Fibroblast of lung (primary cell): ENCODE measurements at regions not wholly inside any gene's neighbourhood (a gene's known extent, or its start where the extent isn't known, plus 50 kb on each side); places are given as distances from the start of the nearest gene placed in this dataset.

Experiments used
- DNase-seq, 2 donors: peaks; one replicate each; pipeline versions ENCODE4 v3.0.0 to v3.0.0-alpha.2; 2010; ENCODE audit warnings: low read depth in 2 of 2
- H2AFZ ChIP-seq: 2 replicates; pipeline ENCODE4 v1.5.1; 2012; ENCODE audit warnings: low read length, control low read depth, inconsistent platforms
- H3K27ac ChIP-seq: 2 replicates; pipeline ENCODE4 v1.5.1; 2011; ENCODE audit warnings: low read length, control low read depth; ENCODE audit not compliant: insufficient read depth
- H3K27me3 ChIP-seq: 2 replicates; pipeline ENCODE4 v1.5.1; 2011; ENCODE audit warnings: mild to moderate bottlenecking, low read length; ENCODE audit not compliant: control insufficient read depth, insufficient read depth
- H3K36me3 ChIP-seq: 2 replicates; pipeline ENCODE4 v1.5.1; 2011; ENCODE audit warnings: low read length; ENCODE audit not compliant: control insufficient read depth, insufficient read depth
- H3K4me1 ChIP-seq: 2 replicates; pipeline ENCODE4 v1.5.1; 2011; ENCODE audit warnings: low read length; ENCODE audit not compliant: control insufficient read depth, insufficient read depth; ENCODE audit errors: extremely low read depth
- H3K4me2 ChIP-seq: 2 replicates; pipeline ENCODE4 v1.5.1; 2011; ENCODE audit warnings: low read length, control low read depth; ENCODE audit not compliant: insufficient read depth; ENCODE audit errors: extremely low read depth
- H3K4me3 ChIP-seq, 4 experiments: fragments of 200-600 bp in 1 of 4; sonication (generic) in 1 of 4; replicated peaks in 1 of 4; 2 replicates each; pipeline ENCODE4 v1.5.1; 2011 to 2016; ENCODE audit warnings: low read length in 4 of 4, low read depth in 3 of 4, mild to moderate bottlenecking in 3 of 4, control low read depth in 2 of 4, inconsistent platforms in 1 of 4, mixed read lengths in 1 of 4; ENCODE audit not compliant: insufficient read depth in 1 of 4; ENCODE audit errors: control extremely low read depth in 1 of 4
- H3K79me2 ChIP-seq: 2 replicates; pipeline ENCODE4 v1.5.1; 2012; ENCODE audit warnings: mild to moderate bottlenecking, low read length, inconsistent platforms; ENCODE audit not compliant: control insufficient read depth, insufficient read depth
- H3K9ac ChIP-seq: 2 replicates; pipeline ENCODE4 v1.5.1; 2011; ENCODE audit warnings: mild to moderate bottlenecking, low read length, control low read depth; ENCODE audit not compliant: insufficient read depth
- H3K9me3 ChIP-seq: 2 replicates; pipeline ENCODE4 v1.5.1; 2012; ENCODE audit warnings: low read depth, low read length; ENCODE audit not compliant: control insufficient read depth, insufficient read depth
- H4K20me1 ChIP-seq: 2 replicates; pipeline ENCODE4 v1.5.1; 2011; ENCODE audit warnings: low read length; ENCODE audit not compliant: control insufficient read depth, insufficient read depth; ENCODE audit errors: extremely low read depth
- CTCF ChIP-seq, 2 donors: IDR thresholded peaks in 1 of 2; conservative IDR thresholded peaks in 1 of 2; 1 replicate in 1 of 2; 2 replicates in 1 of 2; pipeline ENCODE4 v1.5.1; 2011 to 2012; ENCODE audit warnings: low read length in 2 of 2, control low read depth in 1 of 2, inconsistent platforms in 1 of 2, low read depth in 1 of 2, mild to moderate bottlenecking in 1 of 2
- EZH2 ChIP-seq: IDR thresholded peaks from 2 replicates; pipeline ENCODE4 v1.5.1; 2012; ENCODE audit warnings: low read length, control low read depth, mild to moderate bottlenecking; ENCODE audit errors: missing control alignments

GRCh38 chr5:10151656-10152055 is 98.0 kb downstream of the ATPSCKMT start:
- Histone ChIP-seq H3K36me3 (no peaks in the 10 kb centered on the region), H2AFZ (no peak overlapping the region), H3K4me1 (no peaks in the 10 kb centered on the region), H3K79me2 (no peaks in the 10 kb centered on the region), H3K9ac (no peak overlapping the region), H4K20me1 (no peaks in the 10 kb centered on the region), H3K27ac (no peak overlapping the region), H3K4me3 (no peak overlapping the region), H3K4me2 (no peak overlapping the region), H3K9me3 (no peaks in the 10 kb centered on the region), H3K27me3 (no peaks in the 10 kb centered on the region)
- DNase-seq = peak in 1 of 2 donors; percentile 2
- TF ChIP-seq CTCF (conservative IDR thresholded peaks at IDR 0.05 in 1 of 2, IDR thresholded peaks at IDR 0.05 in 1 of 2; ENCODE audit: low read depth in 1 of 2, low read length in 2 of 2) = no peak
- TF ChIP-seq EZH2 = no peak

GRCh38 chr5:10149911-10150310 is 99.8 kb downstream of the ATPSCKMT start:
- no peak overlapping the region for H3K4me3 ChIP-seq
- H3K4me1 ChIP-seq = no peaks in the 10 kb centered on the region
- H3K4me2 ChIP-seq = no peak overlapping the region
- H3K36me3 ChIP-seq = no peaks in the 10 kb centered on the region
- no peaks in the 10 kb centered on the region for H3K9me3 ChIP-seq
- H3K27me3 ChIP-seq = no peaks in the 10 kb centered on the region
- no peaks in the 10 kb centered on the region for H4K20me1 ChIP-seq
- DNase-seq = no peak
- no peak overlapping the region for H3K9ac ChIP-seq
- H2AFZ ChIP-seq = no peak overlapping the region
- TF ChIP-seq EZH2 = no peak
- TF ChIP-seq CTCF (conservative IDR thresholded peaks at IDR 0.05 in 1 of 2, IDR thresholded peaks at IDR 0.05 in 1 of 2; ENCODE audit: low read depth in 1 of 2, low read length in 2 of 2) = no peak
- H3K27ac ChIP-seq = no peak overlapping the region
- H3K79me2 ChIP-seq = no peaks in the 10 kb centered on the region

GRCh38 chr5:10145923-10146401 is 103.7 kb downstream of the ATPSCKMT start:
- Histone ChIP-seq H3K9me3 (no peaks in the 10 kb centered on the region), H3K4me1 (no peaks in the 10 kb centered on the region), H4K20me1 (no peaks in the 10 kb centered on the region), H2AFZ (no peak overlapping the region), H3K36me3 (no peaks in the 10 kb centered on the region), H3K27me3 (no peaks in the 10 kb centered on the region), H3K79me2 (no peaks in the 10 kb centered on the region), H3K4me2 (no peak overlapping the region), H3K9ac (no peak overlapping the region), H3K4me3 (no peak overlapping the region), H3K27ac (no peak overlapping the region)
- DNase-seq = peak; percentile 29 to 61
- TF ChIP-seq CTCF (conservative IDR thresholded peaks at IDR 0.05 in 1 of 2, IDR thresholded peaks at IDR 0.05 in 1 of 2; ENCODE audit: low read depth in 1 of 2, low read length in 2 of 2) = peak; percentile 27 to 34
- no peak for TF ChIP-seq EZH2
